ENCODE measurements at regions not wholly inside any gene's neighbourhood (a gene's known extent, or its start where the extent isn't known, plus 50 kb on each side); places are given as distances from the start of the nearest gene placed in this dataset.

DNA sequence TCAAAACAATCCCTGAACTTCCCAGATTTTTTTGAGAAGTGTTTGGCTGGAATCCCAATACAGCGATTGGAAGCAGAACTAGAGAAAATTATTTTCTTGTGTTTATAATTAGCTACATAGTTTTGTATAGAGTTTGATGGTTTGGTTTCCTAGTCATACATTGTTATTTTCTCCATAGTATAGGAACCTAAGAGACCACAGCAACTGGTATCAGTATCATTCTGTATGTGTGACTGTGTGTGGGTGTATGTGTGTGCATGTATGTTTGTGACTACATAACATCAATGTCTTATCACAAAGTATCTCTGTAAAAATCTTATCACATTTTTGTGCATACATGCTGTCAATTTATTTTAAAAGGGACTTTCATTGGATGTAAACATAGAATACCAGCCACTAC lies 780.5 kb downstream of the MRPL39 start:
- TF ChIP-seq, protein P1, sequence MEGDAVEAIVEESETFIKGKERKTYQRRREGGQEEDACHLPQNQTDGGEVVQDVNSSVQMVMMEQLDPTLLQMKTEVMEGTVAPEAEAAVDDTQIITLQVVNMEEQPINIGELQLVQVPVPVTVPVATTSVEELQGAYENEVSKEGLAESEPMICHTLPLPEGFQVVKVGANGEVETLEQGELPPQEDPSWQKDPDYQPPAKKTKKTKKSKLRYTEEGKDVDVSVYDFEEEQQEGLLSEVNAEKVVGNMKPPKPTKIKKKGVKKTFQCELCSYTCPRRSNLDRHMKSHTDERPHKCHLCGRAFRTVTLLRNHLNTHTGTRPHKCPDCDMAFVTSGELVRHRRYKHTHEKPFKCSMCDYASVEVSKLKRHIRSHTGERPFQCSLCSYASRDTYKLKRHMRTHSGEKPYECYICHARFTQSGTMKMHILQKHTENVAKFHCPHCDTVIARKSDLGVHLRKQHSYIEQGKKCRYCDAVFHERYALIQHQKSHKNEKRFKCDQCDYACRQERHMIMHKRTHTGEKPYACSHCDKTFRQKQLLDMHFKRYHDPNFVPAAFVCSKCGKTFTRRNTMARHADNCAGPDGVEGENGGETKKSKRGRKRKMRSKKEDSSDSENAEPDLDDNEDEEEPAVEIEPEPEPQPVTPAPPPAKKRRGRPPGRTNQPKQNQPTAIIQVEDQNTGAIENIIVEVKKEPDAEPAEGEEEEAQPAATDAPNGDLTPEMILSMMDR (IDR thresholded peaks at IDR 0.05; ENCODE audit: low read depth, low read length) = no peak
- TF ChIP-seq EZH2phosphoT487 (IDR thresholded peaks at IDR 0.05; ENCODE audit: low read depth) = no peak

All from OCI-LY3 (cell line).